DOHH2 (cell line): ENCODE measurements at regions not wholly inside any gene's neighbourhood (a gene's known extent, or its start where the extent isn't known, plus 50 kb on each side); places are given as distances from the start of the nearest gene placed in this dataset.

ENCODE experiments used
- H3F3A ChIP-seq: fragments of 200-600 bp; sonication (generic), shearing (Covaris generic); 2 replicates; pipeline ENCODE4 v1.6.0; 2016; ENCODE audit warnings: antibody characterized with exemption, mild to moderate bottlenecking; ENCODE audit not compliant: control insufficient read depth, insufficient read depth
- H3K27ac ChIP-seq: fragments of 200-600 bp; sonication (generic); 2 replicates; pipeline ENCODE4 v1.5.1; 2014; ENCODE audit warnings: low read depth, mild to moderate bottlenecking, low read length, moderate library complexity
- H3K27me3 ChIP-seq: fragments of 200-600 bp; sonication (generic); 2 replicates; pipeline ENCODE4 v1.6.1; 2014; ENCODE audit warnings: mild to moderate bottlenecking, low read length, mixed read lengths; ENCODE audit not compliant: control insufficient read depth
- H3K36me3 ChIP-seq: fragments of 200-600 bp; sonication (generic); 2 replicates; pipeline ENCODE4 v1.6.1; 2014; ENCODE audit warnings: mild to moderate bottlenecking, low read length, moderate library complexity, mixed read lengths; ENCODE audit not compliant: control insufficient read depth
- H3K4me1 ChIP-seq: fragments of 200-600 bp; sonication (generic); 2 replicates; pipeline ENCODE4 v1.6.1; 2014; ENCODE audit warnings: mild to moderate bottlenecking, low read length, mixed read lengths; ENCODE audit not compliant: control insufficient read depth
- H3K4me2 ChIP-seq: fragments of 200-600 bp; sonication (generic); 2 replicates; pipeline ENCODE4 v1.6.0; 2014; ENCODE audit warnings: mild to moderate bottlenecking, low read length, moderate library complexity
- H3K4me3 ChIP-seq: fragments of 200-600 bp; sonication (generic); 2 replicates; pipeline ENCODE4 v1.5.1; 2014; ENCODE audit warnings: mild to moderate bottlenecking, low read length, mixed read lengths
- H3K79me2 ChIP-seq: fragments of 200-600 bp; sonication (generic); 2 replicates; pipeline ENCODE4 v1.6.1; 2014; ENCODE audit warnings: mild to moderate bottlenecking, low read length, mixed read lengths; ENCODE audit not compliant: control insufficient read depth
- H3K9me2 ChIP-seq: fragments of 200-600 bp; sonication (generic); replicated peaks from 2 replicates; pipeline ENCODE4 v1.6.1; 2014; ENCODE audit warnings: mild to moderate bottlenecking, low read length, mixed read lengths; ENCODE audit not compliant: control insufficient read depth
- H3K9me3 ChIP-seq: fragments of 200-600 bp; sonication (generic); 2 replicates; pipeline ENCODE4 v1.6.1; 2014; ENCODE audit warnings: antibody characterized with exemption, low read length, mixed read lengths; ENCODE audit not compliant: control insufficient read depth, insufficient read depth
- H4K20me1 ChIP-seq: fragments of 200-600 bp; sonication (generic); 2 replicates; pipeline ENCODE4 v1.6.0; 2014; ENCODE audit warnings: low read depth, mild to moderate bottlenecking, antibody characterized with exemption, low read length, moderate library complexity; ENCODE audit not compliant: control insufficient read depth, insufficient read depth
- EZH2phosphoT487 ChIP-seq: fragments of 200-600 bp; sonication (generic); IDR thresholded peaks from 2 replicates; pipeline ENCODE4 v1.6.1; 2017; ENCODE audit warnings: borderline replicate concordance, mild to moderate bottlenecking, antibody characterized with exemption, low read length, moderate library complexity, mixed read lengths
- TF ChIP-seq, protein P1 (sequence below): fragments of 200-600 bp; sonication (generic); IDR thresholded peaks from one replicate; pipeline ENCODE4 v1.5.1; 2014; ENCODE audit warnings: antibody characterized with exemption, mild to moderate bottlenecking, low read depth, low read length; ENCODE audit not compliant: poor library complexity, severe bottlenecking

DNA sequence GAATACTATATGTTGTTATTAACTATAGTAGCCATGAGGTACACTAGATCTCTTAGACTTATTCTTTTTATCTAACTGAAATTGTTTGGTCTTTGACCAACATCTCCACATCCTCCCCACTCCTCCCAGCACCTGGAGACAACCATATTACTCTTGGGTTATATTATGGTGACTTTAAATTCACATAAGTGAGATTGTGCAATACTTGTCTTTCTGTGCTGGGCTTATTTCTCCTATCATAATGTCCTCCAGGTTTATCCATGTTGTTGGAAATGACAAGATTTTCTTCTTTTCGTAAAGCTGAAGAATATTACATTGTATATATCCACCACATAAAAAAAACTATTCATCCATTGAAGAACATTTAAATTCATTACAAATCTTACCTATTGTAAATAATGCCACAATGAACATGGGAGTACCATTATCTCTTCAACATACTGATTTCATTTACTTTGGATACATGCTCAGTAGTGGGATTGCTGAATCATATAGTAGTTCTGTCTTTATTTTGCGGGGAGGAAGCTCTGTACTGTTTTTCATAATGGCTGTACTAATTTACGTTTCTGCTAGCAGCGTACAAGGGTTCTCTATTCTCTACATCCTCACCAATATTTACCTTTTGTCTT, 159.2 kb upstream of the SCN7A start:
- Histone ChIP-seq H3K27ac (no peak overlapping the region), H3K9me3 (no peaks in the 10 kb centered on the region), H4K20me1 (no peaks in the 10 kb centered on the region), H3K9me2 (no peaks in the 10 kb centered on the region), H3K4me1 (no peaks in the 10 kb centered on the region), H3K36me3 (no peaks in the 10 kb centered on the region), H3K4me3 (no peak overlapping the region), H3K4me2 (no peak overlapping the region), H3K79me2 (no peaks in the 10 kb centered on the region), H3F3A (no peaks in the 10 kb centered on the region), H3K27me3 (no peaks in the 10 kb centered on the region)
- TF ChIP-seq EZH2phosphoT487, result no peak
- TF ChIP-seq, protein P1, sequence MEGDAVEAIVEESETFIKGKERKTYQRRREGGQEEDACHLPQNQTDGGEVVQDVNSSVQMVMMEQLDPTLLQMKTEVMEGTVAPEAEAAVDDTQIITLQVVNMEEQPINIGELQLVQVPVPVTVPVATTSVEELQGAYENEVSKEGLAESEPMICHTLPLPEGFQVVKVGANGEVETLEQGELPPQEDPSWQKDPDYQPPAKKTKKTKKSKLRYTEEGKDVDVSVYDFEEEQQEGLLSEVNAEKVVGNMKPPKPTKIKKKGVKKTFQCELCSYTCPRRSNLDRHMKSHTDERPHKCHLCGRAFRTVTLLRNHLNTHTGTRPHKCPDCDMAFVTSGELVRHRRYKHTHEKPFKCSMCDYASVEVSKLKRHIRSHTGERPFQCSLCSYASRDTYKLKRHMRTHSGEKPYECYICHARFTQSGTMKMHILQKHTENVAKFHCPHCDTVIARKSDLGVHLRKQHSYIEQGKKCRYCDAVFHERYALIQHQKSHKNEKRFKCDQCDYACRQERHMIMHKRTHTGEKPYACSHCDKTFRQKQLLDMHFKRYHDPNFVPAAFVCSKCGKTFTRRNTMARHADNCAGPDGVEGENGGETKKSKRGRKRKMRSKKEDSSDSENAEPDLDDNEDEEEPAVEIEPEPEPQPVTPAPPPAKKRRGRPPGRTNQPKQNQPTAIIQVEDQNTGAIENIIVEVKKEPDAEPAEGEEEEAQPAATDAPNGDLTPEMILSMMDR, result no peak

DNA sequence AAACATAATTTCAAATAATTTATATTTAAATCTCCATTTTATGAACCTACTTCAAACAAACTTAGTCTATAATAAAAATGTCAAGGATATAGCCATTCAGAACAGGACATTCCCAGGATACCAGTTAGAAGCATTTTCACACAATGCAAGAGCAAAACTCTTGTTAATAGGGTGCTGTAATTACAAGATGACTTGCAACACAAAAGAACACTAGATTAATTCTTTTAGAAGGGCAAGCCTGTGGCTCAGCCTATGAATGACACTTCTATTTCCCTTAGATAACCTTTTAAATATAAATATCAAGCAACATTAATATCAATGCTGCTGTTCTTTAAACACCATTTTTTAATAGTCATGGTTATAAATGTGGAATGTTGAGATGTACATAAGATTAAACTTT, 157.9 kb upstream of the SCN7A start:
- Histone ChIP-seq H3K4me2 (no peak overlapping the region), H3K4me3 (no peak overlapping the region), H3K4me1 (no peaks in the 10 kb centered on the region), H3K27ac (no peak overlapping the region), H3K9me3 (no peaks in the 10 kb centered on the region), H3K27me3 (no peaks in the 10 kb centered on the region), H3K9me2 (no peaks in the 10 kb centered on the region), H3F3A (no peaks in the 10 kb centered on the region), H3K79me2 (no peaks in the 10 kb centered on the region), H3K36me3 (no peaks in the 10 kb centered on the region), H4K20me1 (no peaks in the 10 kb centered on the region)
- TF ChIP-seq EZH2phosphoT487, result no peak
- TF ChIP-seq, protein P1, result no peak

DNA sequence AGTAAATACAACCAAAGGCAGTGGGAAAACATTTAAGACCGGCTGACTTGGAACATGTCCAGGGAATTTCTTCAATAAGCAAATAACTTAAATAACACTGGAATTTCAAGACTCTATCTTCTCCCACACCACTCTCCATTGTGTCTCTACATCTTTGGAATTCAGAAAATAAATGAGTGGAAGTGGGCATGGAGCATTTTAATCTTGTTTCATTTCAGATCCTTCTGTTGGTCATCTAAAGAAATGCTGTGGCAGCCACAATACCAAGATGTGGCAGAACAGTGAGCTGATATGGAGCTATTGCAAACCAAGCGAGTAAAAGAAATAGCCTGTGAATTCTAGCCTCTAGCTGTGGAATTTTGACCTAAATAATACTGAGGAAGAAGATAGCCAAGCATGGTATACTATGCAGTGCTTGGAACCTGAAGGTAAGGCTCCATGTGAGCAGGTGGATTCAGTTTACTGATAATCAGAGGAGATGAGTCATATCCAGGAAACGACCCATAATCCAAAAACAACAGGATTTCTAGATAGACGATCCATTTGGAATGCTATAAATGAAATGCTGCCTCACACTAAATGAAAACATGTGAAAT, 157.1 kb upstream of the SCN7A start:
- Histone ChIP-seq H3K27ac (no peak overlapping the region), H3K36me3 (no peaks in the 10 kb centered on the region), H3K4me1 (no peaks in the 10 kb centered on the region), H3K27me3 (no peaks in the 10 kb centered on the region), H3F3A (no peaks in the 10 kb centered on the region), H3K4me2 (no peak overlapping the region), H3K9me3 (no peaks in the 10 kb centered on the region), H3K9me2 (no peaks in the 10 kb centered on the region), H4K20me1 (no peaks in the 10 kb centered on the region), H3K4me3 (no peak overlapping the region), H3K79me2 (no peaks in the 10 kb centered on the region)
- TF ChIP-seq, protein P1, result no peak
- no peak for TF ChIP-seq EZH2phosphoT487

DNA sequence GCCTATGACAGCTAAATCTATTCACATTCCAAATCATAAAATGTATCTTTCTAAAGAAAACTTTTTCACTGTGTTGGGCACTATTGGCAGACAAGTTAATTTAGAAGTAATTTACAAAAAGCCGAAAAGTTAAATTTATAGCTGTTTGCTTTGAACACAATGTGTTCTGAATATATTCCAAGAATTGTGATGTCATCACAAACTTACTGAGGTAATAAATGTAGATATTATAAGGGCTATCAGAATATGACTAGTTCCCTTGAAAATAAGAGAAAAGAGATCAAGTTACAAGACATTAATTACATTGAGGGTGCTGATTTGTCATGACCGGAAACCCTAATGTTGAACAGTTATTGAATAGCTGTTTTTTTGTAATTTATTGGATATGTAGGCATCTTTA, 153.9 kb upstream of the SCN7A start:
- Histone ChIP-seq H4K20me1 (no peaks in the 10 kb centered on the region), H3K4me1 (no peaks in the 10 kb centered on the region), H3F3A (no peaks in the 10 kb centered on the region), H3K4me2 (no peak overlapping the region), H3K36me3 (no peaks in the 10 kb centered on the region), H3K4me3 (no peak overlapping the region), H3K9me3 (no peaks in the 10 kb centered on the region), H3K9me2 (no peaks in the 10 kb centered on the region), H3K27ac (no peak overlapping the region), H3K79me2 (no peaks in the 10 kb centered on the region), H3K27me3 (no peaks in the 10 kb centered on the region)
- TF ChIP-seq EZH2phosphoT487, result no peak
- TF ChIP-seq, protein P1, result no peak
